Endothelial cell of umbilical vein (primary cell): ENCODE measurements at regions not wholly inside any gene's neighbourhood (a gene's known extent, or its start where the extent isn't known, plus 50 kb on each side); places are given as distances from the start of the nearest gene placed in this dataset.

Experiments
- EZH2 ChIP-seq: IDR thresholded peaks from 2 replicates; pipeline ENCODE4 v1.6.1; 2012; ENCODE audit warnings: borderline replicate concordance, low read depth, mild to moderate bottlenecking, moderate library complexity, low read length, inconsistent platforms; ENCODE audit not compliant: severe bottlenecking
- GATA2 ChIP-seq: IDR thresholded peaks from 2 replicates; pipeline ENCODE4 v1.7.0; 2011; ENCODE audit warnings: low read depth, mild to moderate bottlenecking, moderate library complexity, mixed read lengths, low read length; ENCODE audit not compliant: insufficient read length, insufficient read depth
- JUN ChIP-seq: IDR thresholded peaks from 2 replicates; pipeline ENCODE4 v1.6.1; 2011; ENCODE audit warnings: borderline replicate concordance, low read depth; ENCODE audit not compliant: insufficient read length, insufficient read depth
- POLR2A ChIP-seq: IDR thresholded peaks from 2 replicates; pipeline ENCODE4 v1.6.1; 2012; ENCODE audit warnings: low read depth, mild to moderate bottlenecking, control low read depth, low read length
- POLR2AphosphoS5 ChIP-seq: IDR thresholded peaks from 2 replicates; pipeline ENCODE4 v1.6.1; 2012; ENCODE audit warnings: low read depth, mild to moderate bottlenecking, control low read depth, low read length, moderate library complexity; ENCODE audit not compliant: insufficient read depth
- TF ChIP-seq, protein P1 (sequence below), 2 donors: IDR thresholded peaks; 1 replicate in 1 of 2; 2 replicates in 1 of 2; pipeline ENCODE4 v1.5.1; 2011; ENCODE audit warnings: low read length in 2 of 2, mild to moderate bottlenecking in 2 of 2, moderate library complexity in 2 of 2, control low read depth in 1 of 2, inconsistent platforms in 1 of 2, low read depth in 1 of 2; ENCODE audit not compliant: insufficient read depth in 1 of 2; ENCODE audit errors: extremely low read depth in 1 of 2
- TF ChIP-seq, protein P2 (sequence below): IDR thresholded peaks from 2 replicates; pipeline ENCODE4 v1.6.1; 2011; ENCODE audit not compliant: insufficient read depth, insufficient read length

DNA sequence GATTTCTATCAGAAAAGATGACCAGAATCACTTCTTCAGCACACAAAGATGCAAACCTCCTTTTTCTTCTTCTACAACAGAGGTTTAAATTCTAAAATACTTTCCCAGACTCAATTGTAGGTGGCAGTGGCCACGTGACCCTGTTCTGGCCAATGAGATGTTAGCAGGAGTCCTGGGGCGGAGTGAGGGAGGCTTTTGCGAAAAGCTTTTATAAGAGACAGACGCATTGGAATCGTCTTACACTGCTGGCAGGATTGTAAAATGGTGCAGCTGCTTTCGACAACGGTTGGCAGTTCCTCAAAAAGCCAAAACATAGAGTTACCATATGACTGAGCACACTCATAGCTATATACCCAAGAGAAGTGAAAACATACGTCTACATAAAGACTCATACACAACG lies 87.0 kb upstream of the MAGI3 start:
- TF ChIP-seq, protein P1, sequence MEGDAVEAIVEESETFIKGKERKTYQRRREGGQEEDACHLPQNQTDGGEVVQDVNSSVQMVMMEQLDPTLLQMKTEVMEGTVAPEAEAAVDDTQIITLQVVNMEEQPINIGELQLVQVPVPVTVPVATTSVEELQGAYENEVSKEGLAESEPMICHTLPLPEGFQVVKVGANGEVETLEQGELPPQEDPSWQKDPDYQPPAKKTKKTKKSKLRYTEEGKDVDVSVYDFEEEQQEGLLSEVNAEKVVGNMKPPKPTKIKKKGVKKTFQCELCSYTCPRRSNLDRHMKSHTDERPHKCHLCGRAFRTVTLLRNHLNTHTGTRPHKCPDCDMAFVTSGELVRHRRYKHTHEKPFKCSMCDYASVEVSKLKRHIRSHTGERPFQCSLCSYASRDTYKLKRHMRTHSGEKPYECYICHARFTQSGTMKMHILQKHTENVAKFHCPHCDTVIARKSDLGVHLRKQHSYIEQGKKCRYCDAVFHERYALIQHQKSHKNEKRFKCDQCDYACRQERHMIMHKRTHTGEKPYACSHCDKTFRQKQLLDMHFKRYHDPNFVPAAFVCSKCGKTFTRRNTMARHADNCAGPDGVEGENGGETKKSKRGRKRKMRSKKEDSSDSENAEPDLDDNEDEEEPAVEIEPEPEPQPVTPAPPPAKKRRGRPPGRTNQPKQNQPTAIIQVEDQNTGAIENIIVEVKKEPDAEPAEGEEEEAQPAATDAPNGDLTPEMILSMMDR (IDR thresholded peaks at IDR 0.05; ENCODE audit: extremely low read depth in 1 of 2, insufficient read depth in 1 of 2, low read depth in 1 of 2, low read length in 2 of 2): no peak
- TF ChIP-seq POLR2A (no peak), EZH2 (no peak), JUN (no peak), POLR2AphosphoS5 (no peak), GATA2 (no peak)
- TF ChIP-seq, protein P2, sequence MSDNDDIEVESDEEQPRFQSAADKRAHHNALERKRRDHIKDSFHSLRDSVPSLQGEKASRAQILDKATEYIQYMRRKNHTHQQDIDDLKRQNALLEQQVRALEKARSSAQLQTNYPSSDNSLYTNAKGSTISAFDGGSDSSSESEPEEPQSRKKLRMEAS: no peak
